Left lung (tissue), 4 donors: ENCODE measurements at regions not wholly inside any gene's neighbourhood (a gene's known extent, or its start where the extent isn't known, plus 50 kb on each side); places are given as distances from the start of the nearest gene placed in this dataset.

Source experiments
- ATAC-seq: fragments of 200-7000 bp; cut with Tn5 transposase; one replicate; pipeline ENCODE4 v1.9.1; 2020; ENCODE audit warnings: moderate library complexity
- DNase-seq, 4 donors: peaks; one replicate each; pipeline ENCODE4 v3.0.0-alpha.2; 2013 to 2020
- H3K27ac ChIP-seq, 2 donors: fragments of 200-600 bp; sonication (generic) in 1 of 2; one replicate each; pipeline versions ENCODE4 v1.5.0 to v1.8.0; 2020 to 2021
- H3K27me3 ChIP-seq, 2 donors: fragments of 200-600 bp; sonication (generic) in 1 of 2; one replicate each; pipeline versions ENCODE4 v1.5.0 to v1.8.0; 2020 to 2021
- H3K36me3 ChIP-seq, 2 donors: fragments of 200-600 bp; sonication (generic) in 1 of 2; one replicate each; pipeline versions ENCODE4 v1.5.0 to v1.8.0; 2020 to 2021
- H3K4me1 ChIP-seq, 2 donors: fragments of 200-600 bp; one replicate each; pipeline ENCODE4 v1.8.0; 2021
- H3K4me3 ChIP-seq, 2 donors: fragments of 200-600 bp; sonication (generic) in 1 of 2; one replicate each; pipeline versions ENCODE4 v1.5.0 to v1.8.0; 2020 to 2021; ENCODE audit warnings: mild to moderate bottlenecking in 1 of 2
- H3K9me3 ChIP-seq, 2 donors: fragments of 200-600 bp; sonication (generic) in 1 of 2; one replicate each; pipeline versions ENCODE4 v1.5.0 to v1.8.0; 2020 to 2021
- intact Hi-C, 2 donors: fragments of 100-400 bp; cut with DNase I; formaldehyde crosslinking; loops; one replicate each; pipeline versions ENCODE4 v1.11.2 to v1.14.2; 2022
- TF ChIP-seq, protein P1 (sequence below), 2 donors: fragments of 200-600 bp; sonication (generic) in 1 of 2; IDR thresholded peaks; one replicate each; pipeline versions ENCODE4 v1.5.0 to v1.8.0; 2021; ENCODE audit warnings: antibody characterized with exemption in 2 of 2
- donor health status: DM: no; HTN: yes; CAD: no.
- donor health status: DM: no; HTN: no; CAD: no.

GRCh38 chr15:47614360-47615011 is 102.8 kb upstream of the SEMA6D start:
- intact Hi-C loops: no loop called here
- H3K27ac ChIP-seq: no peak overlapping the region
- ATAC-seq (no peak), DNase-seq (no peak)
- TF ChIP-seq, protein P1, sequence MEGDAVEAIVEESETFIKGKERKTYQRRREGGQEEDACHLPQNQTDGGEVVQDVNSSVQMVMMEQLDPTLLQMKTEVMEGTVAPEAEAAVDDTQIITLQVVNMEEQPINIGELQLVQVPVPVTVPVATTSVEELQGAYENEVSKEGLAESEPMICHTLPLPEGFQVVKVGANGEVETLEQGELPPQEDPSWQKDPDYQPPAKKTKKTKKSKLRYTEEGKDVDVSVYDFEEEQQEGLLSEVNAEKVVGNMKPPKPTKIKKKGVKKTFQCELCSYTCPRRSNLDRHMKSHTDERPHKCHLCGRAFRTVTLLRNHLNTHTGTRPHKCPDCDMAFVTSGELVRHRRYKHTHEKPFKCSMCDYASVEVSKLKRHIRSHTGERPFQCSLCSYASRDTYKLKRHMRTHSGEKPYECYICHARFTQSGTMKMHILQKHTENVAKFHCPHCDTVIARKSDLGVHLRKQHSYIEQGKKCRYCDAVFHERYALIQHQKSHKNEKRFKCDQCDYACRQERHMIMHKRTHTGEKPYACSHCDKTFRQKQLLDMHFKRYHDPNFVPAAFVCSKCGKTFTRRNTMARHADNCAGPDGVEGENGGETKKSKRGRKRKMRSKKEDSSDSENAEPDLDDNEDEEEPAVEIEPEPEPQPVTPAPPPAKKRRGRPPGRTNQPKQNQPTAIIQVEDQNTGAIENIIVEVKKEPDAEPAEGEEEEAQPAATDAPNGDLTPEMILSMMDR (IDR thresholded peaks at IDR 0.05): no peak
- no peaks in the 10 kb centered on the region for H3K36me3 ChIP-seq
- H3K27me3 ChIP-seq: no peaks in the 10 kb centered on the region
- H3K9me3 ChIP-seq: no peaks in the 10 kb centered on the region
- no peak overlapping the region for H3K4me3 ChIP-seq
- H3K4me1 ChIP-seq: no peaks in the 10 kb centered on the region

DNA sequence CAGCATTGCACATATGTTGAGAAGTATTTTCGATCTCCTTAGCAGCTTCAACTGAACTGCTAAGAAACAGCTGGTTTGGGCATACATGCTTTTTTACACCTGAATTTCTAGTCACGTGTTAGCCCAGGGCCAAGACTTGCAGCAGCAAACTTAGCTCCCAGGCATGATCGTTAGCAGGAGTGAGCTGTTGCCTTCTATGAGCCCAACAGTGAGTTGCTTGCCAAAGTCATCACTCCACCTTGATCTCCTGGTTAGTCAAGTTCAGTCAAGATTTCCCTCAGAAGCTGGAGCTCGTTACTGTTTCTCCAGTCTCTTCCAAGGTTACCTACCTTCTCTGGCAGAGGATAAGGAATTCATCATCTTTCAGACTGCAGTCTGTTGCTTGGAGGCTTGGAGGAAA is 100.4 kb upstream of the SEMA6D start:
- intact Hi-C loops: no loop called here
- no peak for ATAC-seq
- TF ChIP-seq, protein P1 (IDR thresholded peaks at IDR 0.05): no peak
- Histone ChIP-seq H3K36me3 (no peaks in the 10 kb centered on the region), H3K4me1 (no peaks in the 10 kb centered on the region), H3K4me3 (no peak overlapping the region), H3K9me3 (no peaks in the 10 kb centered on the region), H3K27me3 (no peaks in the 10 kb centered on the region), H3K27ac (no peak overlapping the region)
- DNase-seq: no peak

GRCh38 chr15:47618241-47618640 is 99.1 kb upstream of the SEMA6D start:
- Histone ChIP-seq H3K36me3 (no peaks in the 10 kb centered on the region), H3K27ac (no peak overlapping the region), H3K4me1 (no peaks in the 10 kb centered on the region), H3K27me3 (no peaks in the 10 kb centered on the region), H3K9me3 (no peaks in the 10 kb centered on the region), H3K4me3 (no peak overlapping the region)
- ATAC-seq (no peak), DNase-seq (no peak)
- TF ChIP-seq, protein P1 (IDR thresholded peaks at IDR 0.05): no peak
- intact Hi-C loops: no loop called here

DNA sequence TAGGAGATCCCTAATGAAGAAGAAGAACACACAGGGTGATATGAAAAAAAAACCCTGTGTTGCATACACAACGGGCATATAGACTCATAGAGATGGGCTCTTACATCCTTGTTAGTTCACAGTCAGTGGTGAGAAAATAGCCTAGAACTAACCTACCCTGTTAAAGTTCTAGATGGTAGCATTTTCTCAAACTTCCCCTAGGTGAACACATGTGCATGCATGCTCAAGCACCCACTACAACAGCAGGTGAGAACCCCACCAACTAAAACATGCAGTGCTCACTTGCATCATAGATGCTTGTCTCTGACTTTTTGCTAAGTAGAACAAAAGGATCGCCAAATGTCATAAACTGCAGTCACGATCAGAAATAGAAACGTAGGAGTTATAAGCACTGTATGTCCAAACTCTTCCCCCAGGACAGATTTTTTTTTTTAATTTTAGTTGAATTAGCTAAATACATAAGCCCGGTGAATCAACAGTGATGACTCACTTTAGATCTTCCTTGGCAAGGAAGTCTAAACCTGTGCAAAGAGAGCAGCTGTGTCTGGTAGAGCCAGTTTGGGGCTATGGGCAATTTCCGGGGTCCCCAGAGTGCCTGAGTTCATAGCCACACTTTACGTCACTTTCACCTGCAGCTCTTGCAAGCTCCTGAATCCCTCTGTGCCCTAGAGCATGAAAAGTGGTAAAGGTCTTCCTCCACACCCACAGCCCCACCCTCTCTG is 96.2 kb upstream of the SEMA6D start:
- ATAC-seq (no peak), DNase-seq (no peak)
- no peaks in the 10 kb centered on the region for H3K27me3 ChIP-seq
- no peak overlapping the region for H3K4me3 ChIP-seq
- no peaks in the 10 kb centered on the region for H3K36me3 ChIP-seq
- TF ChIP-seq, protein P1 (IDR thresholded peaks at IDR 0.05): no peak
- no peaks in the 10 kb centered on the region for H3K4me1 ChIP-seq
- H3K9me3 ChIP-seq: no peaks in the 10 kb centered on the region
- intact Hi-C loops: no loop called here
- H3K27ac ChIP-seq: no peak overlapping the region

DNA sequence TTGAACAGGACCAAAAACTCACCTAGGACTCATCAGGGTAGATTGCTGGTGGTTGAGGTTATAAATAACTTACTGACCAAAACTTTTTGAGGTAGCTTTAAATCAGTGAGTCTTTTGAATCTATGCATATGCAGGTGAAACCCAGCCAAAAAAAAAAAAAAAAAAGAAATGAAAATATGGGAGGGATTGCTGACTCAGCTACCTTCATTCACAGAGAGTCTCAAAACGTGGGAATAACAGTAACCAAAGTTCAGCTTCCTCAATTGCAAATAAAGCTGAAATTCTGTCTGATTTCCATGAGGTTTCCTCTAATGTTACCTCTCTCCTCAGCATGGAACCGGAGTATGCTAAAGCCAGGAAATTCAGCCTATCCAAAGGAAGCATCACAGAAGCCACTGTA is 95.2 kb upstream of the SEMA6D start:
- Histone ChIP-seq H3K9me3 (no peaks in the 10 kb centered on the region), H3K27me3 (no peaks in the 10 kb centered on the region), H3K27ac (no peak overlapping the region), H3K4me1 (no peaks in the 10 kb centered on the region), H3K4me3 (no peak overlapping the region), H3K36me3 (no peaks in the 10 kb centered on the region)
- no peak for ATAC-seq
- no peak for DNase-seq
- intact Hi-C loops: no loop called here
- TF ChIP-seq, protein P1 (IDR thresholded peaks at IDR 0.05): no peak
